ENCODE measurements at regions not wholly inside any gene's neighbourhood (a gene's known extent, or its start where the extent isn't known, plus 50 kb on each side); places are given as distances from the start of the nearest gene placed in this dataset.

DNA sequence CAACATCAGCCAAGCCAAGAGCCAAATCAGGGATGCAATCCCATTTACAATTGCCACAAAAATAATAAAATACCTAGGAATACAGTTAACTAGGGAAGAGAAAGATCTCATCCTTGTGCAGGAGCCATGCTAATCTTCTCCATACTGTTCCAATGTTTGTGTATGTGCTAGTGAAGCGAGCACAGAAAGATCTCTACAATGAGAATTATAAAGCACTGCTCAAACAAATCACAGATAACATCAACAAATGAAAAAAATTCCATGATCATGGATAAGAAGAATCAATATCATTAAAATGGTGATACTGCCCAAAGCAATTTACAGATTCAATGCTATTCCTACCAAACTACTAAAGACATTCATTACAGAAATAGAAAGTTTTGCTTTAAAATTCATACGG, 215.6 kb downstream of the FOXG1 start:
- TF ChIP-seq POLR2AphosphoS5 (IDR thresholded peaks at IDR 0.05) = no peak
- TF ChIP-seq, protein P1, sequence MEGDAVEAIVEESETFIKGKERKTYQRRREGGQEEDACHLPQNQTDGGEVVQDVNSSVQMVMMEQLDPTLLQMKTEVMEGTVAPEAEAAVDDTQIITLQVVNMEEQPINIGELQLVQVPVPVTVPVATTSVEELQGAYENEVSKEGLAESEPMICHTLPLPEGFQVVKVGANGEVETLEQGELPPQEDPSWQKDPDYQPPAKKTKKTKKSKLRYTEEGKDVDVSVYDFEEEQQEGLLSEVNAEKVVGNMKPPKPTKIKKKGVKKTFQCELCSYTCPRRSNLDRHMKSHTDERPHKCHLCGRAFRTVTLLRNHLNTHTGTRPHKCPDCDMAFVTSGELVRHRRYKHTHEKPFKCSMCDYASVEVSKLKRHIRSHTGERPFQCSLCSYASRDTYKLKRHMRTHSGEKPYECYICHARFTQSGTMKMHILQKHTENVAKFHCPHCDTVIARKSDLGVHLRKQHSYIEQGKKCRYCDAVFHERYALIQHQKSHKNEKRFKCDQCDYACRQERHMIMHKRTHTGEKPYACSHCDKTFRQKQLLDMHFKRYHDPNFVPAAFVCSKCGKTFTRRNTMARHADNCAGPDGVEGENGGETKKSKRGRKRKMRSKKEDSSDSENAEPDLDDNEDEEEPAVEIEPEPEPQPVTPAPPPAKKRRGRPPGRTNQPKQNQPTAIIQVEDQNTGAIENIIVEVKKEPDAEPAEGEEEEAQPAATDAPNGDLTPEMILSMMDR (IDR thresholded peaks at IDR 0.05) = no peak

Measured in suprapubic skin (tissue), 3 donors.